ENCODE measurements at regions not wholly inside any gene's neighbourhood (a gene's known extent, or its start where the extent isn't known, plus 50 kb on each side); places are given as distances from the start of the nearest gene placed in this dataset.

- peak overlapping the region; percentile 73 for H3K27ac ChIP-seq
- DNase-seq (peak; percentile 71 to 87), ATAC-seq (peak; percentile 94 to 97 (median 96))
- no peaks in the 10 kb centered on the region for H3K36me3 ChIP-seq (ENCODE audit: insufficient read depth in 1 of 2, low read depth in 1 of 2)
- TF ChIP-seq, protein P1, sequence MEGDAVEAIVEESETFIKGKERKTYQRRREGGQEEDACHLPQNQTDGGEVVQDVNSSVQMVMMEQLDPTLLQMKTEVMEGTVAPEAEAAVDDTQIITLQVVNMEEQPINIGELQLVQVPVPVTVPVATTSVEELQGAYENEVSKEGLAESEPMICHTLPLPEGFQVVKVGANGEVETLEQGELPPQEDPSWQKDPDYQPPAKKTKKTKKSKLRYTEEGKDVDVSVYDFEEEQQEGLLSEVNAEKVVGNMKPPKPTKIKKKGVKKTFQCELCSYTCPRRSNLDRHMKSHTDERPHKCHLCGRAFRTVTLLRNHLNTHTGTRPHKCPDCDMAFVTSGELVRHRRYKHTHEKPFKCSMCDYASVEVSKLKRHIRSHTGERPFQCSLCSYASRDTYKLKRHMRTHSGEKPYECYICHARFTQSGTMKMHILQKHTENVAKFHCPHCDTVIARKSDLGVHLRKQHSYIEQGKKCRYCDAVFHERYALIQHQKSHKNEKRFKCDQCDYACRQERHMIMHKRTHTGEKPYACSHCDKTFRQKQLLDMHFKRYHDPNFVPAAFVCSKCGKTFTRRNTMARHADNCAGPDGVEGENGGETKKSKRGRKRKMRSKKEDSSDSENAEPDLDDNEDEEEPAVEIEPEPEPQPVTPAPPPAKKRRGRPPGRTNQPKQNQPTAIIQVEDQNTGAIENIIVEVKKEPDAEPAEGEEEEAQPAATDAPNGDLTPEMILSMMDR (IDR thresholded peaks at IDR 0.05): no peak
- WGBS, 3 donors: 29 to 47% (median 38%) methylated on average over 3 of the region's 3 CpGs
- H3K4me3 ChIP-seq: no peak overlapping the region
- H3K27me3 ChIP-seq (ENCODE audit: insufficient read depth in 3 of 3, low read length in 2 of 3): no peaks in the 10 kb centered on the region
- H3K9me3 ChIP-seq: no peaks in the 10 kb centered on the region
- intact Hi-C loops (cut with DNase I): no loop called here
- peaks cover 9% of the 10 kb centered on the region for H3K4me1 ChIP-seq
These were observed 233.8 kb downstream of the PIK3R1 start for GRCh38 chr5:68449380-68449779.

DNA sequence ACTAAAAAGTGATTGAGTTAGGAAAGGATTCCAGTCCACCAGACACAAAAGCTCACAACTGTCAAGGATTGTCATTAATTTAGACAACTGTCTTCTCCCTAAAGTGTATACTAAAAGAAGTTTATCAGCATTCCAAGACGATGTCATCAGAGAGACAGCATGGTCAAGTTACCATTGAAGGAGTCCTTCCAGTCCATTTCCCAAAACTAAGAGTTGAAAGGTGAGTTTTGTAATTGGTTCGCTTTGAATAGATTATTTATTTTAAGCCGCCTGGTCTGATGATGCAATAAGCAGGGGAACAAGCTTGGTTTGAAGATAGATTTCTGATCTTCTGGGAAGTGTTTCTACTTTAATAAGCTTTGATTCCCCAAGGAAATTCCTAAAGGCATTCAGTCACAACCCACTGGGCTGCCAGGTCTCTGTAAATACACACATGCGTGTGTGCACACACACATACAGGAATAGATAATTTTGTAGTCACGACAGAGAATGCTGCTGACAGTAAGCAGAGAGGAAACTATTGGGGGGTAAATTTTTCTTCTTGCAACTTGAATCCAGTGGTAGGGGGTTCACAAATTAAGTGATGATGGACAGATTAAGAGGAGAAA, 234.8 kb downstream of the PIK3R1 start:
- intact Hi-C loops (cut with DNase I): loop anchor here in 1 of 2 donors (5.0 kb wide), 1 partner anchor 352 kb away; no protein-coding TSS in a partner anchor
- peak; percentile 16 to 70 (median 40) for ATAC-seq
- Histone ChIP-seq H3K27ac (peak overlapping the region; percentile 73), H3K36me3 (ENCODE audit: insufficient read depth in 1 of 2, low read depth in 1 of 2) (no peaks in the 10 kb centered on the region), H3K4me1 (peaks cover 9% of the 10 kb centered on the region), H3K4me3 (no peak overlapping the region), H3K27me3 (ENCODE audit: insufficient read depth in 3 of 3, low read length in 2 of 3) (no peaks in the 10 kb centered on the region), H3K9me3 (no peaks in the 10 kb centered on the region)
- TF ChIP-seq, protein P1 (IDR thresholded peaks at IDR 0.05): no peak
- DNase-seq: no peak
- 46 to 73% (median 53%) methylated on average over 5 of the region's 5 CpGs for WGBS, 3 donors

GRCh38 chr5:68452286-68452685, 236.7 kb downstream of the PIK3R1 start:
- Histone ChIP-seq H3K4me1 (peaks cover 9% of the 10 kb centered on the region), H3K9me3 (no peaks in the 10 kb centered on the region), H3K4me3 (no peak overlapping the region), H3K36me3 (ENCODE audit: insufficient read depth in 1 of 2, low read depth in 1 of 2) (no peaks in the 10 kb centered on the region), H3K27ac (no peak overlapping the region), H3K27me3 (ENCODE audit: insufficient read depth in 3 of 3, low read length in 2 of 3) (no peaks in the 10 kb centered on the region)
- no peak for ATAC-seq
- no peak for DNase-seq
- intact Hi-C loops (cut with DNase I): loop anchor here in 1 of 2 donors (5.0 kb wide), 1 partner anchor 350 kb away; no protein-coding TSS in a partner anchor
- WGBS, 3 donors: 91 to 96% (median 96%) methylated on average over 3 of the region's 3 CpGs
- TF ChIP-seq, protein P1 (IDR thresholded peaks at IDR 0.05): no peak

GRCh38 chr5:68454172-68454571, 238.6 kb downstream of the PIK3R1 start:
- intact Hi-C loops (cut with DNase I): loop anchor here in 1 of 2 donors (5.0 kb wide), 1 partner anchor 348 kb away; no protein-coding TSS in a partner anchor
- Histone ChIP-seq H3K36me3 (ENCODE audit: insufficient read depth in 1 of 2, low read depth in 1 of 2) (no peaks in the 10 kb centered on the region), H3K9me3 (no peaks in the 10 kb centered on the region), H3K4me3 (no peak overlapping the region), H3K27ac (no peak overlapping the region), H3K27me3 (ENCODE audit: insufficient read depth in 3 of 3, low read length in 2 of 3) (no peaks in the 10 kb centered on the region), H3K4me1 (peaks cover 9% of the 10 kb centered on the region)
- TF ChIP-seq, protein P1 (IDR thresholded peaks at IDR 0.05): no peak
- ATAC-seq (no peak), DNase-seq (no peak)
- WGBS, 3 donors: 92 to 97% (median 94%) methylated on average over 3 of the region's 3 CpGs
